Endothelial cell of umbilical vein (primary cell): ENCODE measurements at regions not wholly inside any gene's neighbourhood (a gene's known extent, or its start where the extent isn't known, plus 50 kb on each side); places are given as distances from the start of the nearest gene placed in this dataset.
"Not testable (repeated sequence)": the region's sequence is repeated elsewhere in the genome, so short reads cannot be mapped to it uniquely, and the experiment has no call there.

ENCODE experiments used
- BruUV-seq: library from RNA; stranded (reverse); fragments of 400-500 nt; replicated peaks from 2 replicates; lab custom pipeline; 2021; lab: Mats Ljungman, UMichigan
- CTCF ChIA-PET: fragments of 300-600, 350-600 bp; sonication (Branson Sonifier 250); formaldehyde crosslinking; loops from one replicate; lab custom pipeline; 2021; ENCODE audit warnings: antibody characterized with exemption, inconsistent platforms; lab: Charles Lee
- POLR2A ChIA-PET: fragments of 300-600, 350-600 bp; sonication (Branson Sonifier 250); formaldehyde crosslinking; loops from one replicate; lab custom pipeline; 2021; ENCODE audit warnings: antibody characterized with exemption, inconsistent platforms; lab: Charles Lee
- DNase-seq: peaks from one replicate; pipeline ENCODE4 v3.0.0-alpha.2; 2011; ENCODE audit warnings: low read depth, low spot score
- FAIRE-seq: peaks from 2 replicates; lab custom pipeline; 2011; peaks lifted over from hg19 to GRCh38; lab: Jason Lieb, UNC
- H2AFZ ChIP-seq: 2 replicates; pipeline ENCODE4 v1.6.0; 2012; ENCODE audit warnings: low read depth, low read length, control low read depth, inconsistent platforms
- H3K27ac ChIP-seq: 2 replicates; pipeline ENCODE4 v1.5.1; 2011; ENCODE audit warnings: low read depth, mild to moderate bottlenecking, control low read depth, low read length, moderate library complexity; ENCODE audit not compliant: insufficient read depth
- H3K27me3 ChIP-seq, 2 experiments: 2 replicates each; pipeline versions ENCODE4 v1.6.0 to v1.6.1; 2011; ENCODE audit warnings: low read length in 2 of 2, mixed read lengths in 1 of 2; ENCODE audit not compliant: control insufficient read depth in 2 of 2, insufficient read depth in 2 of 2
- H3K36me3 ChIP-seq, 2 experiments: 2 replicates in 1 of 2; 3 replicates in 1 of 2; pipeline ENCODE4 v1.5.1; 2011; ENCODE audit warnings: low read length in 2 of 2, mild to moderate bottlenecking in 1 of 2, moderate library complexity in 1 of 2; ENCODE audit not compliant: control insufficient read depth in 2 of 2, insufficient read depth in 2 of 2; ENCODE audit errors: extremely low read depth in 1 of 2
- H3K4me1 ChIP-seq: 3 replicates; pipeline ENCODE4 v1.5.1; 2011; ENCODE audit warnings: mild to moderate bottlenecking, low read length; ENCODE audit not compliant: control insufficient read depth, insufficient read depth; ENCODE audit errors: extremely low read depth
- H3K4me2 ChIP-seq: 2 replicates; pipeline ENCODE4 v1.6.1; 2011; ENCODE audit warnings: low read length, control low read depth, mixed read lengths; ENCODE audit not compliant: insufficient read depth
- H3K4me3 ChIP-seq, 3 experiments: fragments of 200-600 bp in 1 of 3; sonication (generic), shearing (Covaris generic) in 1 of 3; replicated peaks in 1 of 3; 2 replicates each; pipeline ENCODE4 v1.5.1; 2011 to 2016; ENCODE audit warnings: control low read depth in 3 of 3, low read length in 3 of 3, mild to moderate bottlenecking in 2 of 3, inconsistent platforms in 1 of 3, low read depth in 1 of 3, moderate library complexity in 1 of 3; ENCODE audit not compliant: insufficient read depth in 1 of 3
- H3K79me2 ChIP-seq: 2 replicates; pipeline ENCODE4 v1.6.0; 2012; ENCODE audit warnings: low read length, inconsistent platforms; ENCODE audit not compliant: control insufficient read depth, insufficient read depth
- H3K9ac ChIP-seq: replicated peaks from 2 replicates; pipeline ENCODE3; 2011; ENCODE audit warnings: low read length, control low read depth; ENCODE audit not compliant: insufficient read depth; ENCODE audit errors: extremely low read depth
- H3K9me1 ChIP-seq: replicated peaks from 3 replicates; pipeline ENCODE4 v1.6.0; 2011; ENCODE audit warnings: mild to moderate bottlenecking, low read length; ENCODE audit not compliant: control insufficient read depth, insufficient read depth; ENCODE audit errors: extremely low read depth
- H3K9me3 ChIP-seq: replicated peaks from 2 replicates; pipeline ENCODE4 v1.5.1; 2012; ENCODE audit warnings: low read length, inconsistent platforms; ENCODE audit not compliant: control insufficient read depth, insufficient read depth
- H4K20me1 ChIP-seq: replicated peaks from 2 replicates; pipeline ENCODE3; 2011; ENCODE audit warnings: mild to moderate bottlenecking, low read length; ENCODE audit not compliant: control insufficient read depth, insufficient read depth; ENCODE audit errors: extremely low read depth
- CTCF ChIP-seq, 2 donors: IDR thresholded peaks; 1 replicate in 1 of 2; 2 replicates in 1 of 2; pipeline ENCODE4 v1.5.1; 2011; ENCODE audit warnings: low read length in 2 of 2, mild to moderate bottlenecking in 2 of 2, moderate library complexity in 2 of 2, control low read depth in 1 of 2, inconsistent platforms in 1 of 2, low read depth in 1 of 2; ENCODE audit not compliant: insufficient read depth in 1 of 2; ENCODE audit errors: extremely low read depth in 1 of 2
- EZH2 ChIP-seq: IDR thresholded peaks from 2 replicates; pipeline ENCODE4 v1.6.1; 2012; ENCODE audit warnings: borderline replicate concordance, low read depth, mild to moderate bottlenecking, moderate library complexity, low read length, inconsistent platforms; ENCODE audit not compliant: severe bottlenecking
- FOS ChIP-seq: IDR thresholded peaks from 2 replicates; pipeline ENCODE4 v1.6.1; 2011; ENCODE audit warnings: mild to moderate bottlenecking, low read length, moderate library complexity, borderline replicate concordance; ENCODE audit not compliant: insufficient read depth
- GATA2 ChIP-seq: IDR thresholded peaks from 2 replicates; pipeline ENCODE4 v1.7.0; 2011; ENCODE audit warnings: low read depth, mild to moderate bottlenecking, moderate library complexity, mixed read lengths, low read length; ENCODE audit not compliant: insufficient read length, insufficient read depth
- JUN ChIP-seq: IDR thresholded peaks from 2 replicates; pipeline ENCODE4 v1.6.1; 2011; ENCODE audit warnings: borderline replicate concordance, low read depth; ENCODE audit not compliant: insufficient read length, insufficient read depth
- MYC ChIP-seq: IDR thresholded peaks from one replicate; pipeline ENCODE4 v1.6.1; 2011; ENCODE audit warnings: mild to moderate bottlenecking, low read depth, low read length
- POLR2A ChIP-seq: IDR thresholded peaks from 2 replicates; pipeline ENCODE4 v1.6.1; 2012; ENCODE audit warnings: low read depth, mild to moderate bottlenecking, control low read depth, low read length
- POLR2AphosphoS5 ChIP-seq: IDR thresholded peaks from 2 replicates; pipeline ENCODE4 v1.6.1; 2012; ENCODE audit warnings: low read depth, mild to moderate bottlenecking, control low read depth, low read length, moderate library complexity; ENCODE audit not compliant: insufficient read depth
- dilution Hi-C: fragments of 300-500 bp; cut with MboI; formaldehyde crosslinking; loops from one replicate; pipeline ENCODE4 v1.15.0; 2019; ENCODE audit warnings: low sequenced_read_pairs; ENCODE audit not compliant: extremely low pct_ligation_motif_present
- intact Hi-C: fragments of 100-400 bp; cut with micrococcal nuclease; formaldehyde crosslinking; loops from one replicate; pipeline ENCODE4 v1.10.0; 2022
- TF ChIP-seq, protein P1 (sequence below): IDR thresholded peaks from 2 replicates; pipeline ENCODE4 v1.6.1; 2011; ENCODE audit not compliant: insufficient read depth, insufficient read length

- no peaks in the 10 kb centered on the region for H4K20me1 ChIP-seq
- no TSS peak for BruUV-seq
- no peak overlapping the region for H3K4me3 ChIP-seq
- H3K9me3 ChIP-seq, result no peaks in the 10 kb centered on the region
- no peak overlapping the region for H3K9ac ChIP-seq
- DNase-seq, result no peak
- POLR2A ChIA-PET, result no interaction called here
- intact Hi-C loops (loop anchor here (10.0 kb wide), 1 partner anchor 195 kb away; the partner anchor contains the start of gene MN1), dilution Hi-C loops (no loop called here)
- H2AFZ ChIP-seq, result no peak overlapping the region
- H3K4me1 ChIP-seq, result no peaks in the 10 kb centered on the region
- CTCF ChIA-PET, result no interaction called here
- H3K9me1 ChIP-seq, result no peaks in the 10 kb centered on the region
- no peak overlapping the region for H3K4me2 ChIP-seq
- H3K79me2 ChIP-seq, result no peaks in the 10 kb centered on the region
- H3K36me3 ChIP-seq, result no peaks in the 10 kb centered on the region
- FAIRE-seq, result no peak
- H3K27me3 ChIP-seq, result peaks cover 16 to 17% of the 10 kb centered on the region in 2 experiments
- no peak overlapping the region for H3K27ac ChIP-seq
- TF ChIP-seq POLR2A (no peak), MYC (no peak), POLR2AphosphoS5 (no peak), EZH2 (no peak), GATA2 (no peak), JUN (no peak), FOS (no peak), CTCF (IDR thresholded peaks at IDR 0.05; ENCODE audit: extremely low read depth in 1 of 2, insufficient read depth in 1 of 2, low read depth in 1 of 2, low read length in 2 of 2) (no peak)
- TF ChIP-seq, protein P1, sequence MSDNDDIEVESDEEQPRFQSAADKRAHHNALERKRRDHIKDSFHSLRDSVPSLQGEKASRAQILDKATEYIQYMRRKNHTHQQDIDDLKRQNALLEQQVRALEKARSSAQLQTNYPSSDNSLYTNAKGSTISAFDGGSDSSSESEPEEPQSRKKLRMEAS, result no peak
Measured at GRCh38 chr22:27609451-27609888, 192.1 kb downstream of the MN1 start.

GRCh38 chr22:27610164-27610563 is 191.4 kb downstream of the MN1 start:
- H3K4me2 ChIP-seq, H2AFZ ChIP-seq, dilution Hi-C loops, H4K20me1 ChIP-seq, H3K36me3 ChIP-seq, H3K4me3 ChIP-seq, H3K79me2 ChIP-seq, H3K4me1 ChIP-seq, H3K27ac ChIP-seq, BruUV-seq, H3K9me3 ChIP-seq, POLR2A ChIA-PET, H3K9ac ChIP-seq, intact Hi-C loops, DNase-seq, FAIRE-seq, CTCF ChIA-PET, H3K9me1 ChIP-seq: not testable (repeated sequence)
- H3K27me3 ChIP-seq, result peaks cover 22 to 23% of the 10 kb centered on the region in 2 experiments
